Heart left ventricle (tissue), 13 donors: ENCODE measurements at regions not wholly inside any gene's neighbourhood (a gene's known extent, or its start where the extent isn't known, plus 50 kb on each side); places are given as distances from the start of the nearest gene placed in this dataset.

Experiments
- CTCF ChIP-seq, 12 donors: fragments of 200-600 bp; sonication (generic) in 4 of 12; IDR thresholded peaks; one replicate each; pipeline versions ENCODE4 v1.5.0 to v1.8.0; 2018 to 2022; ENCODE audit warnings: antibody characterized with exemption in 12 of 12, mild to moderate bottlenecking in 5 of 12
- POLR2A ChIP-seq, 2 donors: fragments of 450-650 bp; IDR thresholded peaks; one replicate each; pipeline ENCODE4 v1.6.1; 2017; ENCODE audit warnings: antibody characterized with exemption in 2 of 2, mild to moderate bottlenecking in 2 of 2, moderate library complexity in 2 of 2
- donor health status: ischemic (EF 13 %, LVEDD 7.1; RV severe dilation, severe dysfunction).
- donor health status: DM: no; HTN: yes; CAD: no.
- donor health status: DM: no; HTN: no; CAD: no.
- donor health status: ischemic (EF 25% LVEDD 6.9; RV normal size, moderate dysfunction).
- donor health status: ischemic (EF 25% LVEDD 5.7; RV mildly dilated, moderate dysfunction).
- donor health status: ischemic (EF 35%, LVEDD 5.7; RV mildly dilated, moderate dysfunction).
- donor health status: nonischemic (EF 11% LVEDD 7.7; RV severe dilation, severe dysfunction).
- donor health status: DM: yes; HTN: yes; CAD: no.
- donor health status: PGD.
- donor health status: ischemic (EF 29% LVEDD 5.4; RV normal size, mild dysfunction).
- donor health status: nonischemic (EF 23%, LVEDD 6.1; RV moderate dilation, normal function).

GRCh38 chr2:121094845-121095244 lies 190.2 kb downstream of the TFCP2L1 start:
- no peak for TF ChIP-seq CTCF (IDR thresholded peaks at IDR 0.05)
- no peak for TF ChIP-seq POLR2A (IDR thresholded peaks at IDR 0.05)
